ENCODE measurements at regions not wholly inside any gene's neighbourhood (a gene's known extent, or its start where the extent isn't known, plus 50 kb on each side); places are given as distances from the start of the nearest gene placed in this dataset.

DNA sequence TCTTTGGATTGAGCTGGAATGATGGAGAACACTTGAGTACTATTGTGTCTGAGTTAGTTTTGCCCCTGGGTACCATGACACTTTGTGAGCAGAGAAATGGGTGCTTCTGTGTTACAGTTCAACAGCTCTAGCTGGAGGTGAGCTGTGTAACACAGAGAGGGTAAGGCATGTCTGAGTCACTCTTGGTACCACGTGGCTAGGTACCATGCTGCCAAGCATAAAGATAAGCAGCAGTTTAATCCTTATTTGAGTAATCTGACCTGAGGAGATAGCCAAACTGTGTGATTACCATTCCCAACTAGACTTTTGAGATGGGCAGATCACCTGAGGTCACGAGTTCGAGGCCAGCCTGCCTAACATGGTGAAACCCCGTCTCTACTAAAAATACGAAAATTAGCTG lies 122.0 kb downstream of the OLFM4 start:
- TF ChIP-seq, protein P1, sequence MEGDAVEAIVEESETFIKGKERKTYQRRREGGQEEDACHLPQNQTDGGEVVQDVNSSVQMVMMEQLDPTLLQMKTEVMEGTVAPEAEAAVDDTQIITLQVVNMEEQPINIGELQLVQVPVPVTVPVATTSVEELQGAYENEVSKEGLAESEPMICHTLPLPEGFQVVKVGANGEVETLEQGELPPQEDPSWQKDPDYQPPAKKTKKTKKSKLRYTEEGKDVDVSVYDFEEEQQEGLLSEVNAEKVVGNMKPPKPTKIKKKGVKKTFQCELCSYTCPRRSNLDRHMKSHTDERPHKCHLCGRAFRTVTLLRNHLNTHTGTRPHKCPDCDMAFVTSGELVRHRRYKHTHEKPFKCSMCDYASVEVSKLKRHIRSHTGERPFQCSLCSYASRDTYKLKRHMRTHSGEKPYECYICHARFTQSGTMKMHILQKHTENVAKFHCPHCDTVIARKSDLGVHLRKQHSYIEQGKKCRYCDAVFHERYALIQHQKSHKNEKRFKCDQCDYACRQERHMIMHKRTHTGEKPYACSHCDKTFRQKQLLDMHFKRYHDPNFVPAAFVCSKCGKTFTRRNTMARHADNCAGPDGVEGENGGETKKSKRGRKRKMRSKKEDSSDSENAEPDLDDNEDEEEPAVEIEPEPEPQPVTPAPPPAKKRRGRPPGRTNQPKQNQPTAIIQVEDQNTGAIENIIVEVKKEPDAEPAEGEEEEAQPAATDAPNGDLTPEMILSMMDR (IDR thresholded peaks at IDR 0.05; ENCODE audit: poor library complexity), result no peak
- TF ChIP-seq EZH2phosphoT487 (IDR thresholded peaks at IDR 0.05; ENCODE audit: low read depth, severe bottlenecking, unreplicated experiment) (no peak), EZH2 (IDR thresholded peaks at IDR 0.05; ENCODE audit: borderline replicate concordance) (no peak)
